ENCODE measurements at regions not wholly inside any gene's neighbourhood (a gene's known extent, or its start where the extent isn't known, plus 50 kb on each side); places are given as distances from the start of the nearest gene placed in this dataset.

DNA sequence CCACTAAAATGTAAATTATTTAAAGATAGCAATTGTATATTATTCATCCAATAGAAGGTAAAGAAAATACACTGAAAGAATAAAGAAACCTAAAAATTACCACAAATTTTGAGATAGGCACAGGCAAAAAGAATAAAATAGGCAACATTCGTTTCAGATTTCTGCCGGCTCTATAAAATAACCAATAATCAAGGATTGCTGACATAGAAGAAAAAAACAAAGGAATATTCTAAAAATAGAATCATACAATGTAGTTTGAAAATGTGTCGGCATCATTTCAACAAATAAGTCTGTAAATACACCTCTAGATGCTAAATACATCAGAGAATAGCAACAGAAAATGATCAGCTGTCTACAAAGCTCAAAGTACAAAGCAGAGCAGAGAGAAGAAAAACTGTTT is 973.3 kb downstream of the EPHA7 start:
- Histone ChIP-seq H3K9ac (ENCODE audit: low read length) (no peak overlapping the region), H2AFZ (ENCODE audit: low read length) (no peak overlapping the region), H3K4me1 (ENCODE audit: low read length) (no peaks in the 10 kb centered on the region), H3K27me3 (replicated peaks; ENCODE audit: insufficient read depth, low read length) (no peaks in the 10 kb centered on the region), H3K79me2 (ENCODE audit: low read length) (no peaks in the 10 kb centered on the region), H3K4me3 (ENCODE audit: low read length) (no peak overlapping the region), H3K36me3 (replicated peaks; ENCODE audit: insufficient read depth, low read length) (no peaks in the 10 kb centered on the region), H3K4me2 (ENCODE audit: low read depth, low read length) (no peak overlapping the region), H3K9me3 (replicated peaks; ENCODE audit: insufficient read depth, low read length) (no peaks in the 10 kb centered on the region), H3F3A (ENCODE audit: insufficient read depth, low read length) (no peaks in the 10 kb centered on the region), H3K27ac (ENCODE audit: low read length) (no peak overlapping the region), H3K9me2 (replicated peaks; ENCODE audit: insufficient read depth, low read length) (no peaks in the 10 kb centered on the region), H4K20me1 (ENCODE audit: insufficient read depth, low read length) (no peaks in the 10 kb centered on the region)
- no peak for TF ChIP-seq EZH2 (optimal IDR thresholded peaks at IDR 0.05; ENCODE audit: low read depth, low read length)
- TF ChIP-seq, protein P1, sequence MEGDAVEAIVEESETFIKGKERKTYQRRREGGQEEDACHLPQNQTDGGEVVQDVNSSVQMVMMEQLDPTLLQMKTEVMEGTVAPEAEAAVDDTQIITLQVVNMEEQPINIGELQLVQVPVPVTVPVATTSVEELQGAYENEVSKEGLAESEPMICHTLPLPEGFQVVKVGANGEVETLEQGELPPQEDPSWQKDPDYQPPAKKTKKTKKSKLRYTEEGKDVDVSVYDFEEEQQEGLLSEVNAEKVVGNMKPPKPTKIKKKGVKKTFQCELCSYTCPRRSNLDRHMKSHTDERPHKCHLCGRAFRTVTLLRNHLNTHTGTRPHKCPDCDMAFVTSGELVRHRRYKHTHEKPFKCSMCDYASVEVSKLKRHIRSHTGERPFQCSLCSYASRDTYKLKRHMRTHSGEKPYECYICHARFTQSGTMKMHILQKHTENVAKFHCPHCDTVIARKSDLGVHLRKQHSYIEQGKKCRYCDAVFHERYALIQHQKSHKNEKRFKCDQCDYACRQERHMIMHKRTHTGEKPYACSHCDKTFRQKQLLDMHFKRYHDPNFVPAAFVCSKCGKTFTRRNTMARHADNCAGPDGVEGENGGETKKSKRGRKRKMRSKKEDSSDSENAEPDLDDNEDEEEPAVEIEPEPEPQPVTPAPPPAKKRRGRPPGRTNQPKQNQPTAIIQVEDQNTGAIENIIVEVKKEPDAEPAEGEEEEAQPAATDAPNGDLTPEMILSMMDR (IDR thresholded peaks at IDR 0.05; ENCODE audit: low read length) = no peak
- TF ChIP-seq EZH2phosphoT487 (IDR thresholded peaks at IDR 0.05; ENCODE audit: low read length) = no peak
- no peak for DNase-seq

DNA sequence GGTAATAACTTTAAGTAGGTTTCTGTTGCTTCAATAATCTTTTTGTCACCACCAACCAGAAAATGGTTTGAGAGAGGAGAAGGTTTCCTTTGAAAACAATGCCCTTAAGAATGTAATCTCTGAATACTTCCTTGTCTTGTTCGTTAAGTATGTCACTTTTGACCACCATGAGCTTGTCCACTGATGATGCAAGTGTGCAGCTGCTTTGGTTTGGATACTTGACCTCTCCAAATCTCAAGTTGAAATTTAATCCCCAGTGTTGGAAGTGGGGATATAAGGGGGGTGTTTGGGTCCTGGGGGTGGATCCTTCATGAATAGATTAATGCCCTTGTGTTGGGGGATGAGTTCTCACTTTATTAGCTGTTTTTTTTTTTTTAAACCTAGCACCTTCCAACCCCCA is 985.4 kb downstream of the EPHA7 start:
- Histone ChIP-seq H3K9ac (ENCODE audit: low read length) (no peak overlapping the region), H3K4me2 (ENCODE audit: low read depth, low read length) (no peak overlapping the region), H3K27me3 (replicated peaks; ENCODE audit: insufficient read depth, low read length) (no peaks in the 10 kb centered on the region), H3K4me3 (ENCODE audit: low read length) (no peak overlapping the region), H3F3A (ENCODE audit: insufficient read depth, low read length) (no peaks in the 10 kb centered on the region), H3K9me3 (replicated peaks; ENCODE audit: insufficient read depth, low read length) (no peaks in the 10 kb centered on the region), H3K27ac (ENCODE audit: low read length) (no peak overlapping the region), H3K9me2 (replicated peaks; ENCODE audit: insufficient read depth, low read length) (no peaks in the 10 kb centered on the region), H2AFZ (ENCODE audit: low read length) (no peak overlapping the region), H3K36me3 (replicated peaks; ENCODE audit: insufficient read depth, low read length) (no peaks in the 10 kb centered on the region), H4K20me1 (ENCODE audit: insufficient read depth, low read length) (no peaks in the 10 kb centered on the region), H3K79me2 (ENCODE audit: low read length) (no peaks in the 10 kb centered on the region), H3K4me1 (ENCODE audit: low read length) (no peaks in the 10 kb centered on the region)
- DNase-seq = no peak
- TF ChIP-seq, protein P1 (IDR thresholded peaks at IDR 0.05; ENCODE audit: low read length) = no peak
- no peak for TF ChIP-seq EZH2phosphoT487 (IDR thresholded peaks at IDR 0.05; ENCODE audit: low read length)
- TF ChIP-seq EZH2 (optimal IDR thresholded peaks at IDR 0.05; ENCODE audit: low read depth, low read length) = no peak

DNA sequence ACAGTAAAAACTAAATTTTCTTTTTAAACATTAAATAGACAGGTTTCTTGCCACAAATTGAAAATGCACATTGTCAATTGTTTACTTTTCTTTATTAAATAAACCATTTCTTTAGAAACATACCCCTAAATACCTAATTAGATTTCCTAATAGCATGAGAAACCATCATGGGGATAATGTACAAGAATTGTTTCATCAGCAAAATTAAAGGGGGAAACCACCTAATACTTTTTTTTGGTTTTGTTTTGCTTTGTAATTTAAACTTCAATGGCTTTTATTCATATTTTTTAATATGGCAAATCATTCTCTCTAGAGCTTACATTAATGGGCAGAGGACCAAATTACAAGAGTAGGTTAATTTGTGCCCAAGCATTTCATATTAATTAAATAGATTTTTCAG is 987.9 kb downstream of the EPHA7 start:
- no peak overlapping the region for H2AFZ ChIP-seq (ENCODE audit: low read length)
- no peak overlapping the region for H3K9ac ChIP-seq (ENCODE audit: low read length)
- no peaks in the 10 kb centered on the region for H3K4me1 ChIP-seq (ENCODE audit: low read length)
- TF ChIP-seq EZH2phosphoT487 (IDR thresholded peaks at IDR 0.05; ENCODE audit: low read length) (no peak), EZH2 (optimal IDR thresholded peaks at IDR 0.05; ENCODE audit: low read depth, low read length) (no peak)
- TF ChIP-seq, protein P1 (IDR thresholded peaks at IDR 0.05; ENCODE audit: low read length) = no peak
- no peaks in the 10 kb centered on the region for H3K9me2 ChIP-seq (replicated peaks; ENCODE audit: insufficient read depth, low read length)
- no peaks in the 10 kb centered on the region for H4K20me1 ChIP-seq (ENCODE audit: insufficient read depth, low read length)
- H3F3A ChIP-seq (ENCODE audit: insufficient read depth, low read length) = no peaks in the 10 kb centered on the region
- no peak overlapping the region for H3K27ac ChIP-seq (ENCODE audit: low read length)
- H3K9me3 ChIP-seq (replicated peaks; ENCODE audit: insufficient read depth, low read length) = no peaks in the 10 kb centered on the region
- H3K36me3 ChIP-seq (replicated peaks; ENCODE audit: insufficient read depth, low read length) = no peaks in the 10 kb centered on the region
- H3K4me3 ChIP-seq (ENCODE audit: low read length) = no peak overlapping the region
- no peak overlapping the region for H3K4me2 ChIP-seq (ENCODE audit: low read depth, low read length)
- no peaks in the 10 kb centered on the region for H3K79me2 ChIP-seq (ENCODE audit: low read length)
- H3K27me3 ChIP-seq (replicated peaks; ENCODE audit: insufficient read depth, low read length) = no peaks in the 10 kb centered on the region
- DNase-seq = no peak

Data from MM.1S (cell line).